ENCODE measurements at regions not wholly inside any gene's neighbourhood (a gene's known extent, or its start where the extent isn't known, plus 50 kb on each side); places are given as distances from the start of the nearest gene placed in this dataset.

DNA sequence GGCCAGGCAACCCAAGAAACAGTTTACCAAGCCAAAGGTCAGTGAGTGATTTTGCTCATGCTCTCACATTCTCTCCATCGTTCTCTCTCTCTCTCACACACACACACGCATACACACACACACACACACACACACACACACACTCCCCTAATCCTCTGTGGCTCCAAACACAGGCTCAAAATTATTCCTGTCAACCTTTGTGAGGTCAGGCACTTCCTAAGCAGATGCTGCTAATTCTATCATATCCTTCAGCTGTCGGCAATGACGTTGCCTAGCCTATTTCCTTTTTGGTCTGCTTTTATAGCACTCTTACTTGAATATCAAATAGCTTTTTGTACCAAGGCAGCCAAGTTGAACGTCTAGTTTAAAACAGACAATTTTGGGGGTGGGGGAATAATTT, 98.9 kb upstream of the EGLN3 start:
- no peak for TF ChIP-seq NFYB (CRISPR knock-in tag; conservative IDR thresholded peaks at IDR 0.05; ENCODE audit: low read depth)
- TF ChIP-seq SP1 (CRISPR knock-in tag; conservative IDR thresholded peaks at IDR 0.05), result no peak
- no peak for TF ChIP-seq TCF7 (CRISPR knock-in tag; IDR thresholded peaks at IDR 0.05; ENCODE audit: low read depth)
- no peak for TF ChIP-seq ELF4 (CRISPR knock-in tag; IDR thresholded peaks at IDR 0.05; ENCODE audit: low read depth)
- TF ChIP-seq, protein P1, sequence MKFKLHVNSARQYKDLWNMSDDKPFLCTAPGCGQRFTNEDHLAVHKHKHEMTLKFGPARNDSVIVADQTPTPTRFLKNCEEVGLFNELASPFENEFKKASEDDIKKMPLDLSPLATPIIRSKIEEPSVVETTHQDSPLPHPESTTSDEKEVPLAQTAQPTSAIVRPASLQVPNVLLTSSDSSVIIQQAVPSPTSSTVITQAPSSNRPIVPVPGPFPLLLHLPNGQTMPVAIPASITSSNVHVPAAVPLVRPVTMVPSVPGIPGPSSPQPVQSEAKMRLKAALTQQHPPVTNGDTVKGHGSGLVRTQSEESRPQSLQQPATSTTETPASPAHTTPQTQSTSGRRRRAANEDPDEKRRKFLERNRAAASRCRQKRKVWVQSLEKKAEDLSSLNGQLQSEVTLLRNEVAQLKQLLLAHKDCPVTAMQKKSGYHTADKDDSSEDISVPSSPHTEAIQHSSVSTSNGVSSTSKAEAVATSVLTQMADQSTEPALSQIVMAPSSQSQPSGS (CRISPR knock-in tag; IDR thresholded peaks at IDR 0.05; ENCODE audit: borderline replicate concordance, low read depth), result no peak
- TF ChIP-seq, protein P2, sequence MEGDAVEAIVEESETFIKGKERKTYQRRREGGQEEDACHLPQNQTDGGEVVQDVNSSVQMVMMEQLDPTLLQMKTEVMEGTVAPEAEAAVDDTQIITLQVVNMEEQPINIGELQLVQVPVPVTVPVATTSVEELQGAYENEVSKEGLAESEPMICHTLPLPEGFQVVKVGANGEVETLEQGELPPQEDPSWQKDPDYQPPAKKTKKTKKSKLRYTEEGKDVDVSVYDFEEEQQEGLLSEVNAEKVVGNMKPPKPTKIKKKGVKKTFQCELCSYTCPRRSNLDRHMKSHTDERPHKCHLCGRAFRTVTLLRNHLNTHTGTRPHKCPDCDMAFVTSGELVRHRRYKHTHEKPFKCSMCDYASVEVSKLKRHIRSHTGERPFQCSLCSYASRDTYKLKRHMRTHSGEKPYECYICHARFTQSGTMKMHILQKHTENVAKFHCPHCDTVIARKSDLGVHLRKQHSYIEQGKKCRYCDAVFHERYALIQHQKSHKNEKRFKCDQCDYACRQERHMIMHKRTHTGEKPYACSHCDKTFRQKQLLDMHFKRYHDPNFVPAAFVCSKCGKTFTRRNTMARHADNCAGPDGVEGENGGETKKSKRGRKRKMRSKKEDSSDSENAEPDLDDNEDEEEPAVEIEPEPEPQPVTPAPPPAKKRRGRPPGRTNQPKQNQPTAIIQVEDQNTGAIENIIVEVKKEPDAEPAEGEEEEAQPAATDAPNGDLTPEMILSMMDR (IDR thresholded peaks at IDR 0.05), result no peak
